Nephron progenitor cell (in vitro differentiated cells): ENCODE measurements at regions not wholly inside any gene's neighbourhood (a gene's known extent, or its start where the extent isn't known, plus 50 kb on each side); places are given as distances from the start of the nearest gene placed in this dataset.

Experiments
- DNase-seq: peaks from one replicate; pipeline ENCODE4 v3.0.0; 2021
- H3K27ac Mint-ChIP-seq: 2 replicates; pipeline ENCODE4 v1.8.0; 2021; ENCODE audit warnings: mild to moderate bottlenecking, moderate library complexity, mixed read lengths
- H3K27me3 Mint-ChIP-seq: 2 replicates; pipeline ENCODE4 v1.8.0; 2021; ENCODE audit warnings: mild to moderate bottlenecking, low read depth, mixed read lengths; ENCODE audit not compliant: poor library complexity
- H3K36me3 Mint-ChIP-seq: 2 replicates; pipeline ENCODE4 v1.8.0; 2021; ENCODE audit warnings: low read depth, mixed read lengths
- H3K4me1 Mint-ChIP-seq: 2 replicates; pipeline ENCODE4 v1.8.0; 2021; ENCODE audit warnings: mixed read lengths
- H3K4me3 Mint-ChIP-seq: 2 replicates; pipeline ENCODE4 v1.8.0; 2021; ENCODE audit warnings: mild to moderate bottlenecking, moderate library complexity, mixed read lengths
- H3K9me3 Mint-ChIP-seq: 2 replicates; pipeline ENCODE4 v1.8.0; 2021; ENCODE audit warnings: mild to moderate bottlenecking, moderate library complexity, mixed read lengths
- CTCF ChIP-seq: fragments of 200-600 bp; sonication (generic); IDR thresholded peaks from 2 replicates; pipeline ENCODE4 v1.5.0; 2021; ENCODE audit warnings: antibody characterized with exemption

- H3K4me1 Mint-ChIP-seq = no peaks in the 10 kb centered on the region
- no peak for DNase-seq
- TF ChIP-seq CTCF = no peak
- peaks cover 2% of the 10 kb centered on the region for H3K27me3 Mint-ChIP-seq
- H3K36me3 Mint-ChIP-seq = no peaks in the 10 kb centered on the region
- H3K27ac Mint-ChIP-seq = no peak overlapping the region
- no peak overlapping the region for H3K4me3 Mint-ChIP-seq
- H3K9me3 Mint-ChIP-seq = peaks cover 8% of the 10 kb centered on the region
Observed at GRCh38 chr6:147717991-147718390, 209.5 kb downstream of the SAMD5 start.

- peaks cover 8% of the 10 kb centered on the region for H3K4me1 Mint-ChIP-seq
- no peaks in the 10 kb centered on the region for H3K27me3 Mint-ChIP-seq
- DNase-seq = no peak
- no peak for TF ChIP-seq CTCF
- H3K4me3 Mint-ChIP-seq = no peak overlapping the region
- no peaks in the 10 kb centered on the region for H3K36me3 Mint-ChIP-seq
- H3K27ac Mint-ChIP-seq = no peak overlapping the region
- H3K9me3 Mint-ChIP-seq = peaks cover 9% of the 10 kb centered on the region
Observed at GRCh38 chr6:147722158-147722557, 213.7 kb downstream of the SAMD5 start.

GRCh38 chr6:147724454-147724853 is 216.0 kb downstream of the SAMD5 start:
- no peak for TF ChIP-seq CTCF
- Mint-ChIP-seq H3K27ac (no peak overlapping the region), H3K4me3 (no peak overlapping the region), H3K27me3 (no peaks in the 10 kb centered on the region), H3K4me1 (peaks cover 8% of the 10 kb centered on the region), H3K9me3 (peaks cover 9% of the 10 kb centered on the region), H3K36me3 (no peaks in the 10 kb centered on the region)
- no peak for DNase-seq

GRCh38 chr6:147726342-147726741 is 217.9 kb downstream of the SAMD5 start:
- peaks cover 8% of the 10 kb centered on the region for H3K4me1 Mint-ChIP-seq
- no peak overlapping the region for H3K4me3 Mint-ChIP-seq
- no peak for DNase-seq
- H3K36me3 Mint-ChIP-seq = no peaks in the 10 kb centered on the region
- TF ChIP-seq CTCF = no peak
- H3K27ac Mint-ChIP-seq = no peak overlapping the region
- no peaks in the 10 kb centered on the region for H3K27me3 Mint-ChIP-seq
- peaks cover 9% of the 10 kb centered on the region for H3K9me3 Mint-ChIP-seq

GRCh38 chr6:147728903-147729302 is 220.4 kb downstream of the SAMD5 start:
- Mint-ChIP-seq H3K27ac (no peak overlapping the region), H3K36me3 (no peaks in the 10 kb centered on the region), H3K9me3 (no peaks in the 10 kb centered on the region), H3K4me3 (no peak overlapping the region), H3K27me3 (no peaks in the 10 kb centered on the region), H3K4me1 (peaks cover 8% of the 10 kb centered on the region)
- no peak for DNase-seq
- no peak for TF ChIP-seq CTCF

- DNase-seq = no peak
- Mint-ChIP-seq H3K9me3 (no peaks in the 10 kb centered on the region), H3K4me3 (no peak overlapping the region), H3K36me3 (no peaks in the 10 kb centered on the region), H3K4me1 (no peaks in the 10 kb centered on the region), H3K27me3 (no peaks in the 10 kb centered on the region), H3K27ac (no peak overlapping the region)
- TF ChIP-seq CTCF = no peak
Observed at GRCh38 chr6:147733686-147734085, 225.2 kb downstream of the SAMD5 start.
